K562 (cell line): ENCODE measurements at regions not wholly inside any gene's neighbourhood (a gene's known extent, or its start where the extent isn't known, plus 50 kb on each side); places are given as distances from the start of the nearest gene placed in this dataset.

Experiments
- ATAC-seq: fragments of 200-7000 bp; cut with Tn5 transposase; 3 replicates; pipeline ENCODE4 v1.9.1; 2020; ENCODE audit warnings: moderate library complexity
- BruUV-seq: library from RNA; stranded (reverse); fragments of 400-500 nt; replicated peaks from 2 replicates; lab custom pipeline; 2021; lab: Mats Ljungman, UMichigan
- CTCF ChIA-PET: fragments of 300-600 bp; formaldehyde crosslinking; extraction: SDS; loops from one replicate; lab custom pipeline; 2021; ENCODE audit warnings: low intra/inter-chr PET ratio; lab: Yijun Ruan, JAX
- POLR2A ChIA-PET: fragments of 300-600, 350-650 bp; sonication (Branson Sonifier 250); formaldehyde crosslinking; extraction: SDS; loops from one replicate; lab custom pipeline; 2021; ENCODE audit warnings: antibody characterized with exemption, inconsistent platforms; lab: Yijun Ruan, JAX
- DNase-seq, 4 experiments: peaks; one replicate each; pipeline versions ENCODE4 v3.0.0 to v3.0.0-alpha.2; 2011 to 2018; ENCODE audit warnings: low spot score in 3 of 4, mixed read lengths in 3 of 4; ENCODE audit errors: extremely low read depth in 1 of 4
- FAIRE-seq: peaks from 2 replicates; lab custom pipeline; 2011; peaks lifted over from hg19 to GRCh38; lab: Jason Lieb, UNC
- H2AFZ ChIP-seq: 2 replicates; pipeline ENCODE4 v1.6.0; 2011; ENCODE audit warnings: low read depth, low read length, control low read depth, inconsistent platforms
- H3K27ac ChIP-seq: fragments of 200-600 bp; 3 replicates; pipeline ENCODE4 v1.8.0; 2011; ENCODE audit warnings: low read depth, mild to moderate bottlenecking, control low read depth, inconsistent platforms, low read length, moderate library complexity, mixed read lengths; ENCODE audit errors: extremely low read depth
- H3K27me3 ChIP-seq, 2 experiments: fragments of 300-600 bp in 1 of 2; 2 replicates in 1 of 2; 3 replicates in 1 of 2; pipeline versions ENCODE4 v1.6.0 to v1.8.0; 2011; ENCODE audit warnings: inconsistent platforms in 2 of 2, low read length in 2 of 2, mild to moderate bottlenecking in 1 of 2, mixed read lengths in 1 of 2, moderate library complexity in 1 of 2; ENCODE audit not compliant: control insufficient read depth in 2 of 2, insufficient read depth in 2 of 2
- H3K36me3 ChIP-seq: fragments of 300-600 bp; 3 replicates; pipeline ENCODE4 v1.8.0; 2011; ENCODE audit warnings: mild to moderate bottlenecking, low read length, inconsistent platforms; ENCODE audit not compliant: control insufficient read depth, insufficient read depth
- H3K4me1 ChIP-seq, 2 experiments: fragments of 200-600 bp in 1 of 2; replicated peaks in 1 of 2; 2 replicates in 1 of 2; 3 replicates in 1 of 2; pipeline versions ENCODE4 v1.5.1 to v1.8.0; 2011; ENCODE audit warnings: inconsistent platforms in 2 of 2, low read length in 2 of 2, mild to moderate bottlenecking in 1 of 2, mixed read lengths in 1 of 2, moderate library complexity in 1 of 2; ENCODE audit not compliant: control insufficient read depth in 2 of 2, insufficient read depth in 2 of 2
- H3K4me2 ChIP-seq: 2 replicates; pipeline ENCODE4 v1.6.1; 2011; ENCODE audit warnings: low read length, control low read depth, inconsistent platforms, mixed read lengths; ENCODE audit not compliant: insufficient read depth
- H3K4me3 ChIP-seq: fragments of 200-600 bp; sonication (generic), shearing (Covaris generic); 2 replicates; pipeline ENCODE4 v1.5.1; 2016; ENCODE audit warnings: control low read depth, inconsistent platforms
- H3K79me2 ChIP-seq: fragments of 200-600 bp; 3 replicates; pipeline ENCODE4 v1.8.0; 2011; ENCODE audit warnings: low read length, inconsistent platforms; ENCODE audit not compliant: control insufficient read depth, insufficient read depth
- H3K9ac ChIP-seq, 2 experiments: 2 replicates each; pipeline versions ENCODE4 v1.6.0 to v1.6.1; 2011; ENCODE audit warnings: low read depth in 2 of 2, low read length in 2 of 2, control low read depth in 1 of 2, inconsistent platforms in 1 of 2, mild to moderate bottlenecking in 1 of 2, mixed read lengths in 1 of 2; ENCODE audit not compliant: insufficient read depth in 1 of 2
- H3K9me1 ChIP-seq: one replicate; pipeline ENCODE4 v1.6.0; 2011; ENCODE audit warnings: inconsistent platforms, mild to moderate bottlenecking, low read length, moderate library complexity; ENCODE audit not compliant: control insufficient read depth, insufficient read depth
- H3K9me3 ChIP-seq: replicated peaks from 2 replicates; pipeline ENCODE4 v1.5.1; 2011; ENCODE audit warnings: low read depth, low read length, inconsistent platforms; ENCODE audit not compliant: control insufficient read depth, insufficient read depth
- H4K20me1 ChIP-seq: replicated peaks from 2 replicates; pipeline ENCODE4 v1.6.1; 2011; ENCODE audit warnings: low read length, inconsistent platforms, mixed read lengths; ENCODE audit not compliant: control insufficient read depth, insufficient read depth
- BACH1 ChIP-seq: fragments of 200-800 bp; sonication (Bioruptor generic); IDR thresholded peaks from 2 replicates; pipeline ENCODE4 v1.6.1; 2016; ENCODE audit warnings: missing genetic modification characterization, missing compliant biosample characterization
- CAMTA2 ChIP-seq: fragments of 250-450 bp; sonication (Bioruptor Pico); conservative IDR thresholded peaks from 2 replicates; pipeline ENCODE4 v1.5.1; 2022
- EGR1 ChIP-seq: fragments of 450-650 bp; conservative IDR thresholded peaks from 2 replicates; pipeline ENCODE4 v1.6.1; 2017; ENCODE audit warnings: mild to moderate bottlenecking
- ELF1 ChIP-seq: fragments of 200-800 bp; sonication (Bioruptor generic); IDR thresholded peaks from 2 replicates; pipeline ENCODE4 v1.6.1; 2016; ENCODE audit warnings: missing genetic modification characterization, missing compliant biosample characterization
- ILF3 ChIP-seq: fragments of 450-650 bp; IDR thresholded peaks from 2 replicates; pipeline ENCODE4 v1.6.1; 2018; ENCODE audit warnings: antibody characterized with exemption, mild to moderate bottlenecking, moderate library complexity, borderline replicate concordance
- JUNB ChIP-seq: fragments of 450-650 bp; formaldehyde crosslinking; conservative IDR thresholded peaks from 2 replicates; pipeline ENCODE4 v1.4.0; 2020; ENCODE audit warnings: mild to moderate bottlenecking
- MAZ ChIP-seq, 2 experiments: fragments of 450-650 bp in 1 of 2; sonication (generic) in 1 of 2; formaldehyde crosslinking; IDR thresholded peaks in 1 of 2; conservative IDR thresholded peaks in 1 of 2; 2 replicates each; pipeline versions ENCODE4 v1.4.0 to v1.5.0; 2020; ENCODE audit warnings: mild to moderate bottlenecking in 1 of 2, missing genetic modification reagents in 1 of 2
- NFE2L1 ChIP-seq: fragments of 450-650 bp; IDR thresholded peaks from 2 replicates; pipeline ENCODE4 v1.6.1; 2016; ENCODE audit warnings: missing genetic modification characterization, low read depth, mild to moderate bottlenecking, missing compliant biosample characterization, moderate library complexity, borderline replicate concordance
- PHF8 ChIP-seq: fragments of 200-600 bp; sonication (generic); IDR thresholded peaks from 2 replicates; pipeline ENCODE4 v1.6.1; 2012; ENCODE audit warnings: mixed run types, mild to moderate bottlenecking, inconsistent platforms, low read length, moderate library complexity, borderline replicate concordance
- PRPF4 ChIP-seq: fragments of 200-400 bp; formaldehyde crosslinking; IDR thresholded peaks from one replicate; pipeline ENCODE4 v1.6.1; 2017; ENCODE audit warnings: low read length, low read depth, mild to moderate bottlenecking; ENCODE audit not compliant: insufficient read depth, poor library complexity, severe bottlenecking
- RB1 ChIP-seq: fragments of 450-650 bp; IDR thresholded peaks from 2 replicates; pipeline ENCODE4 v1.6.1; 2017; ENCODE audit warnings: low read depth, mild to moderate bottlenecking
- YBX1 ChIP-seq: fragments of 450-650 bp; IDR thresholded peaks from 2 replicates; pipeline ENCODE4 v1.7.1; 2016; ENCODE audit warnings: mild to moderate bottlenecking
- ZNF124 ChIP-seq: sonication (generic); formaldehyde crosslinking; IDR thresholded peaks from 2 replicates; pipeline ENCODE4 v1.8.1; 2022; ENCODE audit warnings: missing genetic modification reagents
- ZNF134 ChIP-seq: fragments of 250-450 bp; sonication (Bioruptor Pico); conservative IDR thresholded peaks from 2 replicates; pipeline ENCODE4 v1.4.0; 2020
- ZNF282 ChIP-seq: sonication (generic); formaldehyde crosslinking; IDR thresholded peaks from 2 replicates; pipeline ENCODE4 v1.8.1; 2023; ENCODE audit warnings: missing genetic modification reagents
- ZNF77 ChIP-seq: fragments of 250-450 bp; sonication (Bioruptor Pico); IDR thresholded peaks from 2 replicates; pipeline ENCODE4 v1.5.0; 2020
- WGBS: fragments of 100-300 bp; shearing (Covaris generic); methylation state at CpG from one replicate; pipeline ENCODE4 v1.1.6; 2016; ENCODE audit warnings: low coverage, mixed read lengths; ENCODE audit not compliant: insufficient coverage; ENCODE audit errors: missing lambda C conversion rate; 5-methylcytosine and 5-hydroxymethylcytosine counted together
- in situ Hi-C: fragments of 300-500 bp; cut with MboI; formaldehyde crosslinking; loops from 4 replicates; pipeline ENCODE4 v1.15.0; 2018; ENCODE audit warnings: inconsistent platforms, mixed read lengths
- intact Hi-C: fragments of 100-400 bp; cut with micrococcal nuclease; formaldehyde crosslinking; loops from 2 replicates; pipeline ENCODE4 v1.14.2; 2022
- TF ChIP-seq, protein P1 (sequence below): fragments of 250-450 bp; sonication (Bioruptor Pico); IDR thresholded peaks from 2 replicates; pipeline ENCODE4 v1.5.0; 2021
- TF ChIP-seq, protein P2 (sequence below), 2 experiments: fragments of 450-650 bp in 1 of 2; sonication (generic) in 1 of 2; formaldehyde crosslinking in 1 of 2; IDR thresholded peaks in 1 of 2; conservative IDR thresholded peaks in 1 of 2; 2 replicates each; pipeline versions ENCODE4 v1.6.1 to v1.8.1; 2016 to 2023; ENCODE audit warnings: mild to moderate bottlenecking in 2 of 2, moderate library complexity in 2 of 2, inconsistent platforms in 1 of 2, missing genetic modification reagents in 1 of 2
- TF ChIP-seq, protein P3 (sequence below): fragments of 450-650 bp; conservative IDR thresholded peaks from 2 replicates; pipeline ENCODE4 v1.6.1; 2016; ENCODE audit warnings: missing genetic modification characterization, low read depth, mild to moderate bottlenecking, missing compliant biosample characterization, moderate library complexity

DNA sequence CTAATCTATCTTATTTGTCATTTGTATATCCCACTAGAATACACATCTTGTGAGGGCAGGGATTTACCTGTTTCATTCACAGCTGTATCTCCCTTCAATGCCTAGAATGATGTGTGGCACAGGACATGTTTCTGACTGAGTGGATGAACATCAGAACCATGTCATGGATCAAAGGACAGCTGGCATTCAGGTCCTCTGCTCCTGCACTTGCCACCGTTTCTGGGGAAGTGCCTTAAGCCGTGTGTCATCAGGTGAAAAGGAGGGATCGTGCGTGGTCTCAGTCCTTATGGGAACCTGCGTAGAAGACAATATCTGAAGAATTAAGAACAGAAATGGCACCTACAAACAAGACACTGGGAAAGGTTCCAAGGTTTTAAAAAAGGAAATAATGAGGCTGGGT lies 206.1 kb upstream of the GATA6 start:
- TF ChIP-seq PHF8 (no peak), NFE2L1 (tag) (no peak), ZNF134 (CRISPR knock-in tag) (no peak), EGR1 (no peak), PRPF4 (no peak), RB1 (no peak), ILF3 (no peak), ELF1 (tag) (no peak), JUNB (CRISPR knock-in tag) (no peak), MAZ (CRISPR knock-in tag; conservative IDR thresholded peaks at IDR 0.05 in 1 of 2, IDR thresholded peaks at IDR 0.05 in 1 of 2) (no peak), ZNF282 (CRISPR knock-in tag) (no peak), ZNF77 (CRISPR knock-in tag) (no peak), YBX1 (no peak), ZNF124 (CRISPR knock-in tag) (no peak), CAMTA2 (CRISPR knock-in tag) (no peak), BACH1 (tag) (no peak)
- TF ChIP-seq, protein P1, sequence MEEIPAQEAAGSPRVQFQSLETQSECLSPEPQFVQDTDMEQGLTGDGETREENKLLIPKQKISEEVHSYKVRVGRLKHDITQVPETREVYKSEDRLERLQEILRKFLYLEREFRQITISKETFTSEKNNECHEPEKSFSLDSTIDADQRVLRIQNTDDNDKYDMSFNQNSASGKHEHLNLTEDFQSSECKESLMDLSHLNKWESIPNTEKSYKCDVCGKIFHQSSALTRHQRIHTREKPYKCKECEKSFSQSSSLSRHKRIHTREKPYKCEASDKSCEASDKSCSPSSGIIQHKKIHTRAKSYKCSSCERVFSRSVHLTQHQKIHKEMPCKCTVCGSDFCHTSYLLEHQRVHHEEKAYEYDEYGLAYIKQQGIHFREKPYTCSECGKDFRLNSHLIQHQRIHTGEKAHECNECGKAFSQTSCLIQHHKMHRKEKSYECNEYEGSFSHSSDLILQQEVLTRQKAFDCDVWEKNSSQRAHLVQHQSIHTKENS (CRISPR knock-in tag): no peak
- TF ChIP-seq, protein P2, sequence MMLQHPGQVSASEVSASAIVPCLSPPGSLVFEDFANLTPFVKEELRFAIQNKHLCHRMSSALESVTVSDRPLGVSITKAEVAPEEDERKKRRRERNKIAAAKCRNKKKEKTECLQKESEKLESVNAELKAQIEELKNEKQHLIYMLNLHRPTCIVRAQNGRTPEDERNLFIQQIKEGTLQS (IDR thresholded peaks at IDR 0.05): no peak
- TF ChIP-seq, protein P2 (CRISPR knock-in tag; conservative IDR thresholded peaks at IDR 0.05): no peak
- TF ChIP-seq, protein P3, sequence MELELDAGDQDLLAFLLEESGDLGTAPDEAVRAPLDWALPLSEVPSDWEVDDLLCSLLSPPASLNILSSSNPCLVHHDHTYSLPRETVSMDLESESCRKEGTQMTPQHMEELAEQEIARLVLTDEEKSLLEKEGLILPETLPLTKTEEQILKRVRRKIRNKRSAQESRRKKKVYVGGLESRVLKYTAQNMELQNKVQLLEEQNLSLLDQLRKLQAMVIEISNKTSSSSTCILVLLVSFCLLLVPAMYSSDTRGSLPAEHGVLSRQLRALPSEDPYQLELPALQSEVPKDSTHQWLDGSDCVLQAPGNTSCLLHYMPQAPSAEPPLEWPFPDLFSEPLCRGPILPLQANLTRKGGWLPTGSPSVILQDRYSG (tag): no peak
- 0 out of 2 replicates have a peak, but pooled peaks cover 5% of the 10 kb centered on the region for H4K20me1 ChIP-seq
- no peaks in the 10 kb centered on the region for H3K4me1 ChIP-seq
- no peaks in the 10 kb centered on the region for H3K9me1 ChIP-seq
- in situ Hi-C loops (no loop called here), intact Hi-C loops (no loop called here)
- 2% methylated on average over 5 of the region's 5 CpGs for WGBS
- no peak overlapping the region for H2AFZ ChIP-seq
- H3K9me3 ChIP-seq: no peaks in the 10 kb centered on the region
- no peaks in the 10 kb centered on the region for H3K79me2 ChIP-seq
- no peak for DNase-seq
- no peak for FAIRE-seq
- no peak overlapping the region for H3K27ac ChIP-seq
- H3K9ac ChIP-seq: no peak overlapping the region
- no peak for ATAC-seq
- H3K4me2 ChIP-seq: no peak overlapping the region
- H3K27me3 ChIP-seq: peaks cover 19% of the 10 kb centered on the region in 2 experiments; a peak in 4 of 5 replicates
- no peaks in the 10 kb centered on the region for H3K36me3 ChIP-seq
- POLR2A ChIA-PET: no interaction called here
- H3K4me3 ChIP-seq: no peak overlapping the region
- no TSS peak for BruUV-seq
- CTCF ChIA-PET: no interaction called here
